OCI-LY3 (cell line): ENCODE measurements at regions not wholly inside any gene's neighbourhood (a gene's known extent, or its start where the extent isn't known, plus 50 kb on each side); places are given as distances from the start of the nearest gene placed in this dataset.

Source experiments
- CTCF ChIP-seq: fragments of 200-600, 300-600 bp; sonication (generic); IDR thresholded peaks from 2 replicates; pipeline ENCODE4 v1.5.1; 2014; ENCODE audit warnings: antibody characterized with exemption, low read length, low read depth
- EZH2phosphoT487 ChIP-seq: fragments of 200-600 bp; shearing (Covaris generic); IDR thresholded peaks from 2 replicates; pipeline ENCODE4 v1.6.1; 2018; ENCODE audit warnings: antibody characterized with exemption, mixed run types, low read depth

GRCh38 chr6:139643986-139644385 is 269.5 kb upstream of the CITED2 start:
- no peak for TF ChIP-seq CTCF
- no peak for TF ChIP-seq EZH2phosphoT487
